Psoas muscle (tissue), 7 donors: ENCODE measurements at regions not wholly inside any gene's neighbourhood (a gene's known extent, or its start where the extent isn't known, plus 50 kb on each side); places are given as distances from the start of the nearest gene placed in this dataset.

Source experiments
- ATAC-seq, 4 donors: fragments of 200-7000 bp; cut with Tn5 transposase; one replicate each; pipeline ENCODE4 v1.9.1; 2020; ENCODE audit warnings: moderate library complexity in 3 of 4, mild to moderate bottlenecking in 2 of 4
- DNase-seq, 2 donors: peaks; one replicate each; pipeline ENCODE4 v3.0.0-alpha.2; 2020
- H3K27ac ChIP-seq: fragments of 200-600 bp; one replicate; pipeline ENCODE4 v1.8.0; 2022
- H3K27me3 ChIP-seq, 3 donors: fragments of 200-600 bp in 1 of 3; one replicate each; pipeline versions ENCODE4 v1.6.1 to v1.8.0; 2013 to 2022; ENCODE audit warnings: low read length in 2 of 3, mild to moderate bottlenecking in 2 of 3, moderate library complexity in 1 of 3; ENCODE audit not compliant: insufficient read depth in 3 of 3
- H3K36me3 ChIP-seq, 2 donors: fragments of 200-600 bp in 1 of 2; one replicate each; pipeline versions ENCODE4 v1.6.1 to v1.8.0; 2013 to 2022; ENCODE audit warnings: low read depth in 1 of 2, mild to moderate bottlenecking in 1 of 2, moderate library complexity in 1 of 2; ENCODE audit not compliant: insufficient read depth in 1 of 2
- H3K4me1 ChIP-seq: fragments of 200-600 bp; one replicate; pipeline ENCODE4 v1.8.0; 2022
- H3K4me3 ChIP-seq: fragments of 200-600 bp; one replicate; pipeline ENCODE4 v1.8.0; 2022; ENCODE audit warnings: mild to moderate bottlenecking
- H3K9me3 ChIP-seq: fragments of 200-600 bp; one replicate; pipeline ENCODE4 v1.8.0; 2022
- WGBS, 3 donors: extraction: QIAGEN DNeasy Blood & Tissue Kit; methylation state at CpG; one replicate each; pipeline versions ENCODE4 v1.1.6 to v1.1.7; 2013; 5-methylcytosine and 5-hydroxymethylcytosine counted together
- intact Hi-C, 2 donors: fragments of 100-400 bp; cut with DNase I; formaldehyde crosslinking; loops; one replicate each; pipeline versions ENCODE4 v1.11.0 to v1.14.2; 2022
- TF ChIP-seq, protein P1 (sequence below): fragments of 200-600 bp; IDR thresholded peaks from one replicate; pipeline ENCODE4 v1.8.0; 2022; ENCODE audit warnings: antibody characterized with exemption
- donor health status: healthy with polysubstance abuse.
- donor health status: DM: no; HTN: no; CAD: no; lungs with moderate emphysema.
- donor health status: Bipolar disorder and iron deficiency.
- donor health status: healthy.
- donor health status: DM: yes; HTN: yes; CAD: no.
- donor health status: DM: no; HTN: no; CAD: no.
- donor health status: DM: yes; HTN: yes; CAD: no.

DNA sequence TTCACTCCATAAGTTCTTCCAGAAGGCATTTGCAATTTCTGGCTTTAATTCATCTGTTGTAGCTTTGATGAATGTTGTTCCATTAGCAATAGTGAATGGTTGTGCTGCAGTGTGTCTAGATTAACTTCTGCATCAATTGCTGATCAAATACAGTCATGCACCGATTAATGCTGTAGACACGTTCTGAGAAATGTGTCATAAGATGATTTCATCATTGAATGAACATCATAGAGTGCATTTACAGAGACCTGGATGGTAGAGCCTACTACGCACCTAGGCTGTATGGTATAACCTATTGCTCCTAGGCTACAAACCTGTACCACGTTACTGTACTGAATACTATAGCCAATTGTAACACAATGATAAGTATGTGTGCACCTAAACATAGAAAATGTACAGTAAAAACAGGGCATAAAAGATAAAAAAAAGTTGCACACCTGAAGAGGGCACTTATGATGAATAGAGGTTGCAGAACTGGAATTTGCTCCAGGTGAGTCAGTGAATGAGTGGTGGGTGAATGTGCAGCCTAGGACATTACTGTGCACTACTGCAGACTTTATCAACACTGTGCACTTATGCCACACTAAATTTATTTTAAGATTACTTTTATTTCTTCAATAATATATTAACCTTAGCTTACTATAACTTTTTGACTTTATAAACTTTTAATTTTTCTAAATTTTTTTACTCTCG is 170.7 kb downstream of the HERPUD2 start:
- Histone ChIP-seq H3K27ac (no peak overlapping the region), H3K4me1 (no peaks in the 10 kb centered on the region), H3K27me3 (peaks cover 0 to 12% (median 0%) of the 10 kb centered on the region in 3 donors), H3K4me3 (no peak overlapping the region), H3K9me3 (no peaks in the 10 kb centered on the region), H3K36me3 (no peaks in the 10 kb centered on the region)
- ATAC-seq (no peak), DNase-seq (no peak)
- intact Hi-C loops = no loop called here
- 78 to 87% (median 79%) methylated on average over 5 of the region's 5 CpGs for WGBS, 3 donors
- TF ChIP-seq, protein P1, sequence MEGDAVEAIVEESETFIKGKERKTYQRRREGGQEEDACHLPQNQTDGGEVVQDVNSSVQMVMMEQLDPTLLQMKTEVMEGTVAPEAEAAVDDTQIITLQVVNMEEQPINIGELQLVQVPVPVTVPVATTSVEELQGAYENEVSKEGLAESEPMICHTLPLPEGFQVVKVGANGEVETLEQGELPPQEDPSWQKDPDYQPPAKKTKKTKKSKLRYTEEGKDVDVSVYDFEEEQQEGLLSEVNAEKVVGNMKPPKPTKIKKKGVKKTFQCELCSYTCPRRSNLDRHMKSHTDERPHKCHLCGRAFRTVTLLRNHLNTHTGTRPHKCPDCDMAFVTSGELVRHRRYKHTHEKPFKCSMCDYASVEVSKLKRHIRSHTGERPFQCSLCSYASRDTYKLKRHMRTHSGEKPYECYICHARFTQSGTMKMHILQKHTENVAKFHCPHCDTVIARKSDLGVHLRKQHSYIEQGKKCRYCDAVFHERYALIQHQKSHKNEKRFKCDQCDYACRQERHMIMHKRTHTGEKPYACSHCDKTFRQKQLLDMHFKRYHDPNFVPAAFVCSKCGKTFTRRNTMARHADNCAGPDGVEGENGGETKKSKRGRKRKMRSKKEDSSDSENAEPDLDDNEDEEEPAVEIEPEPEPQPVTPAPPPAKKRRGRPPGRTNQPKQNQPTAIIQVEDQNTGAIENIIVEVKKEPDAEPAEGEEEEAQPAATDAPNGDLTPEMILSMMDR = no peak

- no peaks in the 10 kb centered on the region for H3K4me1 ChIP-seq
- 71 to 76% (median 75%) methylated on average over 7 of the region's 7 CpGs for WGBS, 3 donors
- ATAC-seq (no peak), DNase-seq (no peak)
- H3K27me3 ChIP-seq = peaks cover 0 to 12% (median 0%) of the 10 kb centered on the region in 3 donors
- TF ChIP-seq, protein P1 = no peak
- intact Hi-C loops = no loop called here
- no peaks in the 10 kb centered on the region for H3K9me3 ChIP-seq
- no peak overlapping the region for H3K27ac ChIP-seq
- no peak overlapping the region for H3K4me3 ChIP-seq
- no peaks in the 10 kb centered on the region for H3K36me3 ChIP-seq
Observed at GRCh38 chr7:35523292-35523691, 171.6 kb downstream of the HERPUD2 start.

DNA sequence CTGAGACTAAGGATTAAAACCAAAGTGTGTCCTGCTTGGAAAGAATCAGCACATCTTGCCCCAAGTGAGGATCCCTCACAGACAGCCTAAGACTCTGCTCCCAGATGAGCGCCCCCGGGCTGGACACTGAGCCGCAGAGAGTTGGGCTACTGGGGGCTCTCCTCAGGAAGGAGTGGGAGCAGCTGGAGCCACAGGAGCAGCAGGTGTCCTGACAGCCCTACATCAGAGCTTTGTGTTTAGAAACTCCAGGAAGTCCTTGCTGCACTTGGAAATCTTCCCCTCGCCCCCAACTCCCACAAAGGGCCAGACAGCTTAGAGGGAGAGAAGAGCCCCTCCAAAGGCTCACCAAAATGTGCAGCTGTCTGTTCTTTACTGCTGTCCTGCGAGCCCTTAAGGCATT is 172.2 kb downstream of the HERPUD2 start:
- intact Hi-C loops = no loop called here
- no peaks in the 10 kb centered on the region for H3K9me3 ChIP-seq
- 12 to 18% (median 14%) methylated on average over 5 of the region's 5 CpGs for WGBS, 3 donors
- ATAC-seq (no peak), DNase-seq (no peak)
- H3K36me3 ChIP-seq = no peaks in the 10 kb centered on the region
- H3K4me3 ChIP-seq = no peak overlapping the region
- TF ChIP-seq, protein P1 = no peak
- H3K27me3 ChIP-seq = peaks cover 0 to 12% (median 0%) of the 10 kb centered on the region in 3 donors
- H3K4me1 ChIP-seq = no peaks in the 10 kb centered on the region
- H3K27ac ChIP-seq = no peak overlapping the region

- Histone ChIP-seq H3K4me1 (no peaks in the 10 kb centered on the region), H3K9me3 (no peaks in the 10 kb centered on the region), H3K27ac (no peak overlapping the region), H3K4me3 (no peak overlapping the region), H3K36me3 (no peaks in the 10 kb centered on the region), H3K27me3 (peaks cover 0 to 12% (median 0%) of the 10 kb centered on the region in 3 donors)
- ATAC-seq = no peak
- WGBS, 3 donors = 21 to 38% (median 28%) methylated on average over 3 of the region's 3 CpGs
- intact Hi-C loops = no loop called here
- no peak for DNase-seq
- TF ChIP-seq, protein P1 = no peak
Observed at GRCh38 chr7:35521941-35522340, 173.0 kb downstream of the HERPUD2 start.
